ENCODE measurements at regions not wholly inside any gene's neighbourhood (a gene's known extent, or its start where the extent isn't known, plus 50 kb on each side); places are given as distances from the start of the nearest gene placed in this dataset.

GRCh38 chr12:19052689-19053088 lies 76.8 kb upstream of the PLEKHA5 start:
- TF ChIP-seq, protein P1, sequence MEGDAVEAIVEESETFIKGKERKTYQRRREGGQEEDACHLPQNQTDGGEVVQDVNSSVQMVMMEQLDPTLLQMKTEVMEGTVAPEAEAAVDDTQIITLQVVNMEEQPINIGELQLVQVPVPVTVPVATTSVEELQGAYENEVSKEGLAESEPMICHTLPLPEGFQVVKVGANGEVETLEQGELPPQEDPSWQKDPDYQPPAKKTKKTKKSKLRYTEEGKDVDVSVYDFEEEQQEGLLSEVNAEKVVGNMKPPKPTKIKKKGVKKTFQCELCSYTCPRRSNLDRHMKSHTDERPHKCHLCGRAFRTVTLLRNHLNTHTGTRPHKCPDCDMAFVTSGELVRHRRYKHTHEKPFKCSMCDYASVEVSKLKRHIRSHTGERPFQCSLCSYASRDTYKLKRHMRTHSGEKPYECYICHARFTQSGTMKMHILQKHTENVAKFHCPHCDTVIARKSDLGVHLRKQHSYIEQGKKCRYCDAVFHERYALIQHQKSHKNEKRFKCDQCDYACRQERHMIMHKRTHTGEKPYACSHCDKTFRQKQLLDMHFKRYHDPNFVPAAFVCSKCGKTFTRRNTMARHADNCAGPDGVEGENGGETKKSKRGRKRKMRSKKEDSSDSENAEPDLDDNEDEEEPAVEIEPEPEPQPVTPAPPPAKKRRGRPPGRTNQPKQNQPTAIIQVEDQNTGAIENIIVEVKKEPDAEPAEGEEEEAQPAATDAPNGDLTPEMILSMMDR (IDR thresholded peaks at IDR 0.05): no peak
- TF ChIP-seq POLR2AphosphoS5 (IDR thresholded peaks at IDR 0.05) (no peak), POLR2A (IDR thresholded peaks at IDR 0.05) (no peak), EP300 (IDR thresholded peaks at IDR 0.05) (no peak)

Data from stomach (tissue), 4 donors.